KMS-11 (cell line): ENCODE measurements at regions not wholly inside any gene's neighbourhood (a gene's known extent, or its start where the extent isn't known, plus 50 kb on each side); places are given as distances from the start of the nearest gene placed in this dataset.
"Not testable (repeated sequence)": the region's sequence is repeated elsewhere in the genome, so short reads cannot be mapped to it uniquely, and the experiment has no call there.

Experiments
- H2AFZ ChIP-seq: fragments of 200-600 bp; sonication (generic); 2 replicates; pipeline ENCODE4 v1.6.1; 2016; ENCODE audit warnings: antibody characterized with exemption, mixed run types, low read depth
- H3K27ac ChIP-seq: fragments of 200-600 bp; sonication (generic); 2 replicates; pipeline ENCODE4 v1.6.1; 2016; ENCODE audit warnings: mild to moderate bottlenecking, mixed run types
- H3K27me3 ChIP-seq: fragments of 200-600 bp; sonication (generic); 2 replicates; pipeline ENCODE4 v1.6.1; 2017; ENCODE audit warnings: mild to moderate bottlenecking, low read depth, mixed run types, moderate library complexity; ENCODE audit not compliant: insufficient read depth
- H3K36me3 ChIP-seq: fragments of 200-600 bp; sonication (generic); 2 replicates; pipeline ENCODE4 v1.6.1; 2017; ENCODE audit warnings: mild to moderate bottlenecking, mixed run types; ENCODE audit not compliant: insufficient read depth
- H3K4me1 ChIP-seq: fragments of 200-600 bp; sonication (generic); 2 replicates; pipeline ENCODE4 v1.6.1; 2016; ENCODE audit warnings: mild to moderate bottlenecking, low read depth, mixed run types; ENCODE audit not compliant: poor library complexity, severe bottlenecking
- H3K4me2 ChIP-seq: fragments of 200-600 bp; sonication (generic); 2 replicates; pipeline ENCODE4 v1.7.0; 2016; ENCODE audit warnings: mild to moderate bottlenecking, mixed run types
- H3K4me3 ChIP-seq: fragments of 200-600 bp; sonication (generic); IDR thresholded peaks from 2 replicates; pipeline ENCODE4 v1.6.1; 2017; ENCODE audit warnings: low read depth, low read length, mixed read lengths; ENCODE audit not compliant: insufficient read depth
- H3K79me2 ChIP-seq: fragments of 200-600 bp; sonication (generic); 2 replicates; pipeline ENCODE4 v1.6.1; 2016; ENCODE audit warnings: low read depth, mixed run types; ENCODE audit not compliant: insufficient read depth
- H3K9ac ChIP-seq: fragments of 200-600 bp; sonication (generic); 2 replicates; pipeline ENCODE4 v1.6.1; 2016; ENCODE audit warnings: mild to moderate bottlenecking, mixed run types
- H4K20me1 ChIP-seq: fragments of 200-600 bp; sonication (generic); 2 replicates; pipeline ENCODE4 v1.6.1; 2016; ENCODE audit warnings: mild to moderate bottlenecking, mixed run types; ENCODE audit not compliant: insufficient read depth
- CTCF ChIP-seq: fragments of 200-600 bp; sonication (generic); conservative IDR thresholded peaks from 2 replicates; pipeline ENCODE4 v1.6.1; 2017; ENCODE audit warnings: low read depth, mild to moderate bottlenecking, antibody characterized with exemption, low read length, moderate library complexity, mixed read lengths

DNA sequence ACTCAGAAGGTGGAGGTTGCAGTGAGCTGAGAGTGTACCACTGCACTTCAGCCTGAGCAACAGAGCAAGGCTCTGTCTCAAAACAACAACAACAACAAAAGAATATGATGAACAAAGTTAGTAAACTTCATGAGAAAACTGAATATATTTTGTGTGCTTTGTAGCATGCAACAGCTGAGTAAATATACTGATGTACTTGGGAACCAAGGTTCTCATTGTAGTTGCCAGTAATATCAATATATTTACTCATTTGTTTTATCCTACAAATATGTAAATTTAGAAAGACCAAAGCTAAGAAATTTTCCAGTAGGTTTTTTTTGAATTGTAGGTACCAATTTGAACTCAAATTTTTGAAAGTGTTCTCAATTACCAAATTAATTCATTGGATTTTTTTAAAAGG is 127.2 kb downstream of the IPO8 start:
- no peak overlapping the region for H3K4me2 ChIP-seq
- no peak overlapping the region for H3K9ac ChIP-seq
- H4K20me1 ChIP-seq: no peaks in the 10 kb centered on the region
- H3K36me3 ChIP-seq: no peaks in the 10 kb centered on the region
- no peaks in the 10 kb centered on the region for H3K79me2 ChIP-seq
- no peak overlapping the region for H3K4me3 ChIP-seq
- H3K27ac ChIP-seq: no peak overlapping the region
- TF ChIP-seq CTCF: no peak
- H3K4me1 ChIP-seq: no peaks in the 10 kb centered on the region
- H3K27me3 ChIP-seq: no peaks in the 10 kb centered on the region
- H2AFZ ChIP-seq: no peak overlapping the region

DNA sequence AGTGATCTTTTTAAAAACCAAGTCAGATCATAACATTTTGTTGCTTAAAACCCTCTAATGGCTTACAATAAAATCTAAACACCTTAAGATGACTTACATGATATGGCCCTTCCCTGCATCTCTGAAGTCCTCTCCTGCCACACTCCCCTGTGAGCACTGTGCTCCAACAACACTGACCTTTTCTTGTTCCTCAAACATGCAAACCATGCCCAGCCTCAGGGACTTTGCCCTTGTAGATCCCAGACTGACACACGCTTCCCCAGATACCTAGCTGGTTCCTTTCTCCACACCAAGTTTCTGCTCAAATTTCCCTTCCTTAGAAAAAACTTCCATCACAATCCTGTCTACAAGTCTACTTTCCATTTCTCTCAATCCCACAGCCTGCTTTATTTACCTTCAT is 128.6 kb downstream of the IPO8 start:
- Histone ChIP-seq H3K4me1 (no peaks in the 10 kb centered on the region), H2AFZ (no peak overlapping the region), H3K36me3 (no peaks in the 10 kb centered on the region), H3K27ac (no peak overlapping the region), H4K20me1 (no peaks in the 10 kb centered on the region), H3K79me2 (no peaks in the 10 kb centered on the region), H3K4me3 (no peak overlapping the region), H3K9ac (no peak overlapping the region), H3K27me3 (no peaks in the 10 kb centered on the region), H3K4me2 (no peak overlapping the region)
- TF ChIP-seq CTCF: no peak

DNA sequence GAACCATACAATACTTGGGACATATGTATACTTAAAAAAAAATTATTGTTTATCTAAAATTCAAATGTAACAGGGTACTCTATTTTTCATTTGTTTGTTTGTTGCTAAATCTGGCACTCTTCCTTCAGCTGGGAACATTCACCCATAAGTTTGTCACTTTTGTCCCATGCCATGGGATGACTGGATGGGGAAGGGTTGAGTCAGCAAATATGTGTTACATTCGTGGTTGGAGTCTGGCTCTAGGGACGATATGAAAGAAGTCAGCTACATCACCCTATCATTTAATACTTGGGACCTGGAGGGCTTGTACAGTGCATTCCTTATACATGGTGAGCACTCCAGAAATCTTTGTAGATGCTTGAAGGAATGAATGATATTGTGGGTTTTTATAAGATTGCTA is 131.3 kb downstream of the IPO8 start:
- H3K4me1 ChIP-seq: no peaks in the 10 kb centered on the region
- no peak for TF ChIP-seq CTCF
- H3K27me3 ChIP-seq: no peaks in the 10 kb centered on the region
- no peaks in the 10 kb centered on the region for H3K36me3 ChIP-seq
- H3K27ac ChIP-seq: no peak overlapping the region
- H4K20me1 ChIP-seq: no peaks in the 10 kb centered on the region
- no peak overlapping the region for H3K4me3 ChIP-seq
- no peaks in the 10 kb centered on the region for H3K79me2 ChIP-seq
- no peak overlapping the region for H3K9ac ChIP-seq
- no peak overlapping the region for H2AFZ ChIP-seq
- H3K4me2 ChIP-seq: no peak overlapping the region

- H3K27me3 ChIP-seq: no peaks in the 10 kb centered on the region
- no peaks in the 10 kb centered on the region for H3K4me1 ChIP-seq
- no peak overlapping the region for H3K4me3 ChIP-seq
- no peak overlapping the region for H2AFZ ChIP-seq
- H4K20me1 ChIP-seq: no peaks in the 10 kb centered on the region
- H3K27ac ChIP-seq: no peak overlapping the region
- H3K9ac ChIP-seq: no peak overlapping the region
- H3K79me2 ChIP-seq: no peaks in the 10 kb centered on the region
- no peaks in the 10 kb centered on the region for H3K36me3 ChIP-seq
- no peak for TF ChIP-seq CTCF
- no peak overlapping the region for H3K4me2 ChIP-seq
Measured at GRCh38 chr12:30548203-30548602, 147.5 kb downstream of the IPO8 start.

GRCh38 chr12:30546121-30546520 is 149.5 kb downstream of the IPO8 start:
- H3K4me2 ChIP-seq: no peak overlapping the region
- no peak overlapping the region for H3K27ac ChIP-seq
- no peaks in the 10 kb centered on the region for H3K36me3 ChIP-seq
- H3K27me3 ChIP-seq: no peaks in the 10 kb centered on the region
- H4K20me1 ChIP-seq: no peaks in the 10 kb centered on the region
- no peak overlapping the region for H3K4me3 ChIP-seq
- H3K79me2 ChIP-seq: no peaks in the 10 kb centered on the region
- H3K9ac ChIP-seq: no peak overlapping the region
- H2AFZ ChIP-seq: no peak overlapping the region
- no peak for TF ChIP-seq CTCF
- no peaks in the 10 kb centered on the region for H3K4me1 ChIP-seq

DNA sequence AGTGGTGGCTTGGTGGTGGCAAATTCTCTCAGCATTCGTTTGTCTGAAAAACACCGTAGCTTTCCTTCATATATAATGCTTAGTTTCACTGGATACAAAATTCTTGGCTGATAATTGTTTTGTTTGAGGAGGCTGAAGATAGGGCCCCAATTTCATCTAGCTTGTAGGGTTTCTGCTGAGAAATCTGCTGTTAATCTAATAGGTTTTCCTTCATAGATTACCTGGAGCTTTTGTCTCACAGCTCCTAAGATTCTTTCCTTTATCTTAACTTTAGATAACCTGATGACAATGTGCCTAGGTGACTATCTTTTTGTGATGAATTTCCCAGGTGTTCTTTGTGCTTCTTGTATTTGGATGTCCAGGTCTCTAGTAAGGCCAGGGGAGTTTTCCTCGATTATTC is 151.0 kb downstream of the IPO8 start:
- H3K27ac ChIP-seq, H2AFZ ChIP-seq, H4K20me1 ChIP-seq, H3K4me1 ChIP-seq, H3K9ac ChIP-seq, H3K36me3 ChIP-seq, H3K4me2 ChIP-seq, H3K79me2 ChIP-seq, H3K27me3 ChIP-seq, H3K4me3 ChIP-seq: not testable (repeated sequence)
